Middle frontal gyrus (tissue), 1 donor: ENCODE measurements at regions not wholly inside any gene's neighbourhood (a gene's known extent, or its start where the extent isn't known, plus 50 kb on each side); places are given as distances from the start of the nearest gene placed in this dataset.

Experiments used
- DNase-seq: peaks from one replicate; pipeline ENCODE4 v3.0.0-alpha.2; 2015; ENCODE audit warnings: low spot score; ENCODE audit errors: extremely low spot score

- DNase-seq: no peak
These were observed 107.1 kb upstream of the TSHZ2 start for GRCh38 chr20:52864916-52865605.

DNA sequence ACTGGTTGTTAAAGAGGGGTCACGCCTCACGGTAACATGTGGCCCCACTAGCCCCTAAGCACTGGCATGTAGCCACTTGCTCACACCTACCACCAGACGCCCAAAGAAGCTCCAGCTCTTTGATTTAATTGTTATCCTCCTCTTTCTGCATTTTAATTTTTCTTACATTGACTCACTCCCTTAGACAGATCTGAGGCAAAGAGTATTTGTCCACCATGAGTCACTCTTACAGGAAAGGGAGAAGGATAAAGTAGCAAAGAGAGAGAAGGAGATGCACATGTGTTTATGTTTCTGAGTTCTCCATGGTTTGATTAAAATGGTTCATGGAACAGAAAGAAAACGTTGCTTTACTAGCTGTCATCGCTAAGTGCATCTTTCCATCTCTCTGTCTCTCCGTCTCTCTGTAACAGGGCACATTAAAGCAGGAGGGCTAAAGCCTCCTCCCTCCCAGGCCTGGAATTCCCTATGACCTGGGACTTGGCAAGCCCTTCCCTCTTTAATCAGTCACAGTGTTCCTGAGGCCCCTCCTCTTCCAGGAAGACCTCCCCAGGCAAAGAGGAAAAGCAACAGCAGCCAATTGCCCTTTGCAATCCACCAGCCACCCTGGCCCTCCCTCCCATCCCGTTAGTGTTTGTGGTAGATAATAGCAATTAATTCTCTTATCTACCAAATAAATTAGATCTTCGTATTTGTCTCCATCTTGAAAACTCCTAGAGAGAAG lies 112.8 kb upstream of the TSHZ2 start:
- no peak for DNase-seq

DNA sequence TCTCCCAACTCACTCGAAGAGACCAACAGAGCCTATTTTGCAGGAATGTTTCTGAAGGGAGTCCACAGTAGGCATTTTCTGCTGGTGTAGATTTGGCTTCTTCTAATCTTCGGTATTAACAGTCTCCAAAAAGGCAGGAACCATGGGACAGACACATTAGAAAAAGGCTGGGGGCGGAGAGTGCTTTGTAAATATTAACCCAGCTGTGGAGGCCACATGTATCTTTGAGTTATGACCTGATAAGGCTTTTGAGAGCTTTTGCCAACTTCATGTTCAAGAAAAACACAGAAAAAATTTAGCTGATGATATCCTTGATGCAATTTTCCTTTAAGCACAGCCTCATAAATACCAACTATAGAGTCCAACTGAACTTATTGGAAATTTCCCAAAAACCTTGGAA lies 119.4 kb upstream of the TSHZ2 start:
- no peak for DNase-seq

- DNase-seq: no peak
These were observed 124.3 kb upstream of the TSHZ2 start for GRCh38 chr20:52847731-52848359.

DNA sequence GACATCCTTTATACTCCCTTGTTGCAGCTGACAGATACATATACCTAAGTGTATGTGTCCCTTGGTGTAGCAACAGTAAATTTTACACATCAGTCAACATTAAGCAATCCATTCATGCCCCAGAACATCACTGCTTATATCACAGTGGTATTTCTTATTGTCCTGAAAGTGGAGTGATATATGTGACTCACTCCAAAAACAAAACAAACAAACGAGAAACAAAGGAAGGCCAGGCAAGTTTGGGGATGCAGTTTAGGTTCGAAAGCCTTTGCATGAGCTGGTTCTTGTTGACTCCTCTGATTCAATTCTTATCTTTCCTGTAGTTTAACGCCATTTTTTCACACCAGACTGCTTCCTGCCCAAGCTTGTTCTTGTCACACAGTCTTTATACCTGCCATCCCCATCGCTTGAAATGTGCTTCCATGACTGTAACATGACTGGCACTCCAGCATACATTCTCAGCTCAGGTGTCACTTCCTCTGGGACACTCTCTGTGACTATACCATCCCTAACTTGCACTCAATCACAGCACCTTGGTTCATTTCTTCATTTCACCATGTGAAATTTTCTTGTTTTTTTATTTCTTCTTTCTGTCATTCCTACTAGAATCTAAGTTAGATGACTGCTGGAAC lies 125.0 kb upstream of the TSHZ2 start:
- no peak for DNase-seq

GRCh38 chr20:52845044-52845443 lies 127.1 kb upstream of the TSHZ2 start:
- DNase-seq: no peak

DNA sequence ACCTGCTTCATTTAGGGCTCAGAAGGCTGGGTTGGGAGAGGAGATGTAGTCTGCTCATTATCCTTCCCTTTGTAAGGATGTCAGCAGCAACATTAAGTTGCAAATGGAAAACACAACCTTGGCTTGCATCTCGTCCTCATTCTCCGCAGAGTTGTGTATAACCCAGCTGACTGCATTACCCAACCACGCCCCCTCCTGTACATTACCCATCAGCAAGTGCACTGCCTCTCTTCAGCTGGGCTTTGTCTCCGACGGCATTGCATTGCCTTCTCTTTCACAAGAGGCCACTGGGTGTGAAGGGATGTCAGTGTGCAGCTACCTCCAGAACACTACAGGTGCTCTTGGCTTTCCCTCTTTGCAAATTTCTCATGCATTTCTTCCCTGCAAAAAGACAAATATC lies 128.7 kb upstream of the TSHZ2 start:
- no peak for DNase-seq

DNA sequence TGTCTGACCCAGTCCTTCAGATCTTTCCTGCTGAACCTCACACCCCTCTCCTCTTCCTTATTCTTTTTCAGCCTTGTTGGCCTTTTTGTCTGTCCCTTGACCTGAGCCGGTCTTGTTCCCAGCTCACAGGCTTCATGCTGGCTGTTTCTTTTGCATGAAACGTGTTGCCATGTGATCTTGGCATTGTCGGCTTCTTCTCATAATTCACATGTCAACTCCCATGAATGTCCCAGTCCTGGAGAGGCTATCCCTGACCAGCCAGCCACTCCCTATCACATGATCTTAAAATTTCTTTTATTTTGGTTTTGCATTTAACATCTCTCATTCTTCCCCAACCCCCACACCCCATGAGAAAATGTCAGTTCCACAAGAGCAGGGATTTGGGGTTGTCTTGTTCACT lies 131.2 kb upstream of the TSHZ2 start:
- no peak for DNase-seq

DNA sequence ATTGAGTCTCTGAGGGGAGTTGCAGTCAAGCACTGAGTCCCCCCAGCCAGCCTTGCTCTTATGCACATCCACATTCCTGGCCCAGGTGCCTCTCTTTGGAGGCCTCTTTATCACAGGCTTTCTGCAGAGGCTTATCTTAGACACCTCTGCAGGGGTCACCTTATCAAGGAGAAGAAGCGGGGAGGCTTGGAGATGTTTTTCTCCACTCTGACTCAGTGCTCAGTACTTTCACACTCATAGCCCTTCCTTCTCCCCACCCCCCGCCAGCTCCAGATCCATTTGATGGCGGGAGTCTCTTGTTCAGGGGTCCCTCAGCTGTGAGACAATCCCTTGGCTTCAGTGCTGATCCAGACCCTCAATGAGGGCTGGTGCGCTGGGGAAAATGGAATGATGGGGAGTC lies 132.1 kb upstream of the TSHZ2 start:
- no peak for DNase-seq

DNA sequence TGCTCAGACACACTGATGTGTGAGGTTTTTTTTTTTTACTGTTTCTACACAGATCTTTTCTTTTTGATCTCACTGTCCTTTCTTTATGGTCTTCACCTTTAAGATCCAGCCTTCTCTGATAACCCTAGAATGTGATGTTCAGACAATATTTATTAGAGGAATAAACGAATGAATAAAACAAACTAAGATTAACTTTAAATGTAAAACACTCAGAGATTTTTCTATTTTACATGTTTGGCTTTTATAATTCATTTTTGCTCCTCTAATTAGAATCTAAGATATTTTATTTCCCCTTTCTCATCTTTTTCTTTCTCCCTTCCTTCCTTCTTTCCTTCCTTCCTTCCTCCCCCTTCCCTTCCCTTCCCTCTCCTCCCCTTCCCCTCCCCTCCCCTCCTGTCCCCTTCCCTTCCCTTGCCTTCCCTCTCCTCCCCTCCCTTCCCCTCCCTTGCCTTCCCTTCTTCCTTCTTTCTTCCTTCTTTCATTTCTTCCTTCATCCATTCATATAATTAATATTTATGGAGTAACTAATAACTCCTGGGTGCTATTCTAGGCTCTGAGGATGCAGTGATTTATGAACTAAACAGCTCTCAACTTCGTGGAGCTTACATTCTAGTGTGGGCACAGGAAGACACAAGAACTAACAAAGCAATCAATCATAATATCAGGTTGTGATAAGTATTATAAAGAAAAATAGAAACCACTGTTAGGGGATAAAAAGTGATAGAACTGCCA lies 133.5 kb upstream of the TSHZ2 start:
- DNase-seq: no peak

DNA sequence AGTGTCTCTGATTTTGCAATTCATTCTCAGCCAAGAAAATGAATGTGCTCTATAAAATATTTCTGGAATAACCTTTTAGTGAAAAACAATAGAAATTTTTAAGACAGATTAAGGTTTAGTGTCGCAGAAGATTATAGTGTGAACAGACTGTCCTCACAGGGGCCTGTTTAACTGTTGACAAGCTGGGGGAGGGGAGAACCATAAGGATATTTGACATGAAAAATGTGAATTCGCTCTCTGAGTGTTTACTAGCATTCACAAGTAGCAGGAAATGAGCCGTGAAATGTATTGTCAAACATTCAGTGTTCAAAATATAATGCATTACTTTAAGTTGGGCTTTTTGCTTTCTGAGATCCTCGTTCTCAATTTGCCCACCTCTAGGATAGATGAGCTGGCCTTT lies 134.8 kb upstream of the TSHZ2 start:
- DNase-seq: no peak

DNA sequence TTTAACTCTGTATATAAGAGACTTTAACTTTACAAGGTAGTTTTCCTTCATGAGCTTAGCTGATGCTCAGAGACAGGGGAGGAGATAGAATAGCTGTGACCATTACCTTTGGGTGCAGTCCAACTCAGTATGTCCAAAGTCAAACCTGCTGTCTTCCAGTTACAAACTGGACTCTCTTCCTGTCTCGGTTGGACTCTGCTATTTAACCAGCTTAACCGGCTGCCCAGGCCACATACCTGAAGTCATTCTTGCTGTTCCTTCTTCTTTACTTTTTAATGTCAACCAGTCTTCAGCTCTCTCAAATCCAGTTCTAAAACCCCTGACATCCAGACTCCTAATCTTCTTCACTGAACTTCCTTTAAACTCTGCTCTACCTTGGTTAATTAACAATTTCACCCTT lies 138.3 kb upstream of the TSHZ2 start:
- no peak for DNase-seq

DNA sequence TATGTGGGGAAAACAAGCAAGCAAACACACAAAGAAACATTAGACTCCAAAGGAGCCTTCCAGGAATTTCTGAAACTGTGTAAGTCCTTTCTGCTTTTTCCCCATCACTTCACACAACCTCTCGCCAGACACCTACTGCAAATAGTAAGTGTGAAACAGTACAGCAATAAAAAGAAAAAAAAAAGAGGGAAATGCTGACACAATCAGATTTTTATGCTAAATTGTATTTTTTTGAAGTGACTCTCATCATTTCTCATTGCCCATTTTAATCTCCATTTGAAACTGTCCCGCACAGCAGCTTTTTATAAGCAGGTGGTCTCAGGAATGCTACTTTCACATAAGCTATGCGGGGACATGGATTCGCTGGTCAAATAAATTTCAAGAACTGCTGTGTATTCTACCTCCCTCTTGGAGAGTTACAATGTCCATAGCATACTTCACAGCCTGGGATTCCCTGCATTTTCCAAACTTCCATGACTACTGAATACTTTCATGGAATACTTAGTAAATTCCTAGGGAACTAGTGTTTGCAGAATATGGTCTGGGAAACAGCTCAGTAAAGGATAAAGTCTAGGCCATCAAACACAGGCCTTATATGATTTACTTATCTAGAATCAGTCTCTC lies 139.9 kb upstream of the TSHZ2 start:
- DNase-seq: no peak

GRCh38 chr20:52830598-52830997 lies 141.6 kb upstream of the TSHZ2 start:
- no peak for DNase-seq

- DNase-seq: no peak
These were observed 143.0 kb upstream of the TSHZ2 start for GRCh38 chr20:52829111-52829510.

DNA sequence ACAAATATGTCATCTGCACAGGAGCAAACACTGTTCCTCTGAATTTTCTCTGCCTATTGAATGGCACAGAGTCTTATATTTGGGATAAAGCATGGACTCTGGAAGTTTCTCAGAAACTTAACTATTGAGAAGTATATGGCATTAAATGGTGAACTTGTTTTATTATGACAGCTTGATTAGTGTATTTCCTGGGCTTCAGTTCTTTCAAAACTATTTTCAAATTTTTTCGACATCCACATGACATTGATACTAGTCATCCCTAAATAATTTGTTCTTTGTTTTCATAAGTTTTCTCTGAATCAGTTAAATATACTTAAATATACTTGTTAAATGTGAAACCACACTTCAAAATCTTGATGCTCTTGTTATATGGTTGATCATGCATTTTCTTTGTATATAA lies 144.0 kb upstream of the TSHZ2 start:
- no peak for DNase-seq

DNA sequence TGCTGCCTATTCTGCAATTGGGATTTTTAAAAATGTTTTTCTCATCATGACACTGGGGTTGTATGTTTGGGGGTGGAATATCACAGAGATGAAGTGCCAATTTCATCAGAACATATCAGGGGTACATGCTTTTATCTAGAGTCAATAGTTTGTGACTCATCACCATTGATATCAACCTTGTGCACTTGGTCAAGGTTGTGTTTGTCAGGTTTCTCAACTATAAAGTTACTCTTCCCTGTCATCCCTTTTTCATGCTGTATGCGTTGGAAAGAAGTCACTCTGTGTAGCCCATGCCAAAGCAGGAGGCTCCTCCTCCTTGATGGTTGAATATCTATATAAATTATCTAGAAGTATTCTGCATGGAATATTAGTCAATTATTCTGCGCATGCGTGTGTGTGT lies 145.4 kb upstream of the TSHZ2 start:
- no peak for DNase-seq

DNA sequence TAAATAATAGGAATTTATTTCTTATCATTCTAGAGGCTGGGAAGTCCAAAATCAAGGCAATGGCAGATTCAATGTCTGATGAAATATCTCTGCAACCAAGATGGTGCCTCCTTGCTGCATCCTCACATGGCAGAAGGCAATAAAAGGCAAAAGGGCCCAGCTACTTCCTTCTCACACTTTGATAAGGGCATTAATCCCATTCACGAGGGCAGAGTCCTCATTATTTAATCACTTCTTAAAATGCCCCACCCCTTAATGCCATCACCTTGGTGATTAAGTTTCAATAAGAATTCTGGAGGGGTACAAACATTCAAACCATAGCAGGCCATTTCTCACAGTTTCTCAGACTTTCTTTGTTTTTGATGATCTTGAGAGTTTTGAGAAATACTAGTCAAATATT lies 145.8 kb upstream of the TSHZ2 start:
- no peak for DNase-seq

GRCh38 chr20:52824494-52825216 lies 147.5 kb upstream of the TSHZ2 start:
- DNase-seq: no peak

GRCh38 chr20:52823303-52823702 lies 148.9 kb upstream of the TSHZ2 start:
- DNase-seq: no peak
